NK-92 treated with Interleukin-12 subunit alpha and Interleukin-12 subunit beta, amount 100 ng/mL, for 24 hours (cell line): ENCODE measurements at regions not wholly inside any gene's neighbourhood (a gene's known extent, or its start where the extent isn't known, plus 50 kb on each side); places are given as distances from the start of the nearest gene placed in this dataset.

Experiments used
- DNase-seq: peaks from one replicate; lab custom pipeline; 2025; lab: John Stamatoyannopoulos, UW

- no peak for DNase-seq
Measured at GRCh38 chr7:113710310-113711096, 208.3 kb downstream of the PPP1R3A start.

- no peak for DNase-seq
Measured at GRCh38 chr7:113705439-113705838, 213.4 kb downstream of the PPP1R3A start.

- DNase-seq = no peak
Measured at GRCh38 chr7:113698556-113699220, 220.1 kb downstream of the PPP1R3A start.

GRCh38 chr7:113694149-113694548, 224.7 kb downstream of the PPP1R3A start:
- DNase-seq = no peak

- DNase-seq = no peak
Measured at GRCh38 chr7:113684165-113684564, 234.6 kb downstream of the PPP1R3A start.

GRCh38 chr7:113677811-113678210, 241.0 kb downstream of the PPP1R3A start:
- no peak for DNase-seq

GRCh38 chr7:113664867-113665266, 253.9 kb downstream of the PPP1R3A start:
- no peak for DNase-seq

GRCh38 chr7:113659416-113659815, 259.4 kb downstream of the PPP1R3A start:
- DNase-seq = no peak

GRCh38 chr7:113657603-113658002, 261.2 kb downstream of the PPP1R3A start:
- no peak for DNase-seq

- DNase-seq = no peak
Measured at GRCh38 chr7:113652501-113652900, 266.3 kb downstream of the PPP1R3A start.

GRCh38 chr7:113649556-113649955, 269.3 kb downstream of the PPP1R3A start:
- DNase-seq = no peak

- DNase-seq = no peak
Measured at GRCh38 chr7:113639221-113639620, 279.6 kb downstream of the PPP1R3A start.

- DNase-seq = no peak
Measured at GRCh38 chr7:113636727-113637421, 281.9 kb downstream of the PPP1R3A start.

GRCh38 chr7:113635492-113635891, 283.3 kb downstream of the PPP1R3A start:
- DNase-seq = no peak

GRCh38 chr7:113633073-113633472, 285.7 kb downstream of the PPP1R3A start:
- no peak for DNase-seq

GRCh38 chr7:113628948-113629847, 289.6 kb downstream of the PPP1R3A start:
- DNase-seq = no peak

- no peak for DNase-seq
Measured at GRCh38 chr7:113625494-113626102, 293.2 kb downstream of the PPP1R3A start.

GRCh38 chr7:113622796-113623195, 296.0 kb downstream of the PPP1R3A start:
- no peak for DNase-seq

- no peak for DNase-seq
Measured at GRCh38 chr7:113610572-113610971, 308.2 kb downstream of the PPP1R3A start.

- no peak for DNase-seq
Measured at GRCh38 chr7:113608782-113609181, 310.0 kb downstream of the PPP1R3A start.

- no peak for DNase-seq
Measured at GRCh38 chr7:113606325-113606724, 312.5 kb downstream of the PPP1R3A start.
